A549 (cell line): ENCODE measurements at regions not wholly inside any gene's neighbourhood (a gene's known extent, or its start where the extent isn't known, plus 50 kb on each side); places are given as distances from the start of the nearest gene placed in this dataset.

ENCODE experiments used
- ATAC-seq, 2 experiments: fragments of 200-7000 bp in 1 of 2; fragments of >200 bp in 1 of 2; cut with Nextera tagmentation in 1 of 2; cut with Tn5 transposase in 1 of 2; 3 replicates each; pipeline versions ENCODE4 v1.8.0 to v1.9.1; 2018 to 2020; ENCODE audit warnings: mild to moderate bottlenecking in 1 of 2, moderate library complexity in 1 of 2
- CTCF ChIA-PET: fragments of 300-600 bp; sonication (Branson Sonifier 250); formaldehyde crosslinking; extraction: SDS; loops from one replicate; lab custom pipeline; 2021; ENCODE audit warnings: antibody characterized with exemption, inconsistent platforms; lab: Yijun Ruan, JAX
- POLR2A ChIA-PET: fragments of 350-600 bp; formaldehyde crosslinking; extraction: SDS; loops from one replicate; lab custom pipeline; 2021; ENCODE audit warnings: antibody characterized with exemption, inconsistent platforms; lab: Yijun Ruan, JAX
- DNase-seq, 2 experiments: peaks; one replicate each; pipeline versions ENCODE4 v3.0.0 to v3.0.0-alpha.2; 2011 to 2016; ENCODE audit warnings: low read depth in 1 of 2, low spot score in 1 of 2
- FAIRE-seq: peaks from 2 replicates; lab custom pipeline; 2011; peaks lifted over from hg19 to GRCh38; lab: Jason Lieb, UNC
- H3K27ac ChIP-seq, 2 experiments: fragments of >200 bp; sonication (Bioruptor Twin); formaldehyde crosslinking; 3 replicates each; pipeline ENCODE4 v1.5.1; 2016 to 2017
- H3K4me1 ChIP-seq: fragments of >200 bp; sonication (Bioruptor Twin); formaldehyde crosslinking; 3 replicates; pipeline ENCODE4 v1.6.1; 2016
- H3K4me2 ChIP-seq: fragments of >200 bp; sonication (Bioruptor Twin); formaldehyde crosslinking; 3 replicates; pipeline ENCODE4 v1.6.1; 2016
- H3K4me3 ChIP-seq: fragments of >200 bp; sonication (Bioruptor Twin); formaldehyde crosslinking; 3 replicates; pipeline ENCODE4 v1.5.1; 2016
- H3K9me3 ChIP-seq: fragments of >200 bp; sonication (Bioruptor Twin); formaldehyde crosslinking; 3 replicates; pipeline ENCODE4 v1.6.1; 2016
- CBX2 ChIP-seq: fragments of 200-600 bp; sonication (generic); IDR thresholded peaks from 2 replicates; pipeline ENCODE4 v1.6.1; 2016; ENCODE audit warnings: low read depth, mild to moderate bottlenecking, borderline replicate concordance
- CBX8 ChIP-seq: fragments of 200-600 bp; sonication (generic); IDR thresholded peaks from 2 replicates; pipeline ENCODE4 v1.6.1; 2016
- CEBPB ChIP-seq, 2 experiments: fragments of >200 bp in 1 of 2; sonication (Bioruptor Twin) in 1 of 2; formaldehyde crosslinking in 1 of 2; IDR thresholded peaks; 2 replicates each; pipeline ENCODE4 v1.6.1; 2012 to 2016
- CHD4 ChIP-seq: fragments of 200-600 bp; sonication (generic); IDR thresholded peaks from 2 replicates; pipeline ENCODE4 v1.6.1; 2016; ENCODE audit warnings: antibody characterized with exemption, mild to moderate bottlenecking, borderline replicate concordance
- EHF ChIP-seq: fragments of 250-450 bp; sonication (Bioruptor Pico); IDR thresholded peaks from 2 replicates; pipeline ENCODE4 v1.5.0; 2020; ENCODE audit warnings: mild to moderate bottlenecking
- EP300 ChIP-seq, 2 experiments: fragments of >200 bp; sonication (Bioruptor Twin); formaldehyde crosslinking; IDR thresholded peaks; 2 replicates in 1 of 2; 3 replicates in 1 of 2; pipeline ENCODE4 v1.6.1; 2016 to 2017
- FOXS1 ChIP-seq: fragments of 250-450 bp; sonication (Bioruptor Pico); IDR thresholded peaks from 2 replicates; pipeline ENCODE4 v1.5.0; 2020; ENCODE audit warnings: mild to moderate bottlenecking, moderate library complexity
- HOXA7 ChIP-seq: fragments of 250-450 bp; sonication (Bioruptor Pico); IDR thresholded peaks from 2 replicates; pipeline ENCODE4 v1.5.0; 2020; ENCODE audit warnings: mild to moderate bottlenecking, moderate library complexity
- JUN ChIP-seq, 2 experiments: fragments of >200 bp; sonication (Bioruptor Twin); formaldehyde crosslinking; IDR thresholded peaks; 2 replicates in 1 of 2; 3 replicates in 1 of 2; pipeline ENCODE4 v1.6.1; 2016 to 2017
- MAZ ChIP-seq: fragments of 150-350 bp; IDR thresholded peaks from 2 replicates; pipeline ENCODE4 v1.6.1; 2014; ENCODE audit warnings: antibody characterized with exemption, low read depth, low read length, borderline replicate concordance
- MYC ChIP-seq: IDR thresholded peaks from 2 replicates; pipeline ENCODE4 v1.6.1; 2012; ENCODE audit warnings: mild to moderate bottlenecking, inconsistent platforms, low read length, improper control_type of control experiment, borderline replicate concordance
- NFE2L2 ChIP-seq: fragments of 150-350 bp; conservative IDR thresholded peaks from 2 replicates; pipeline ENCODE4 v1.6.1; 2014; ENCODE audit warnings: low read length
- NPAS2 ChIP-seq: fragments of 250-450 bp; sonication (Bioruptor Pico); IDR thresholded peaks from 2 replicates; pipeline ENCODE4 v1.8.0; 2022; ENCODE audit warnings: mild to moderate bottlenecking, moderate library complexity, borderline replicate concordance
- NR3C1 ChIP-seq: fragments of >200 bp; sonication (Bioruptor Twin); formaldehyde crosslinking; IDR thresholded peaks from 3 replicates; pipeline ENCODE4 v1.6.1; 2017
- PHF8 ChIP-seq: fragments of 200-600 bp; sonication (generic); IDR thresholded peaks from 2 replicates; pipeline ENCODE4 v1.6.1; 2016; ENCODE audit warnings: low read depth, mild to moderate bottlenecking, antibody characterized with exemption, moderate library complexity, borderline replicate concordance
- POLR2A ChIP-seq: IDR thresholded peaks from 2 replicates; pipeline ENCODE4 v1.6.1; 2012; ENCODE audit warnings: mild to moderate bottlenecking, low read length
- POLR2AphosphoS2 ChIP-seq: conservative IDR thresholded peaks from 2 replicates; pipeline ENCODE4 v1.6.1; 2012; ENCODE audit warnings: low read length, improper control_type of control experiment, inconsistent platforms
- RARB ChIP-seq: fragments of 250-450 bp; sonication (Bioruptor Pico); IDR thresholded peaks from 2 replicates; pipeline ENCODE4 v1.8.0; 2021; ENCODE audit warnings: mild to moderate bottlenecking, moderate library complexity
- RFX5 ChIP-seq: fragments of 450-650 bp; IDR thresholded peaks from 2 replicates; pipeline ENCODE4 v1.7.1; 2014; ENCODE audit warnings: antibody characterized with exemption, mild to moderate bottlenecking, moderate library complexity
- TFCP2L1 ChIP-seq: fragments of 250-450 bp; sonication (Bioruptor Pico); IDR thresholded peaks from 2 replicates; pipeline ENCODE4 v1.5.0; 2021; ENCODE audit warnings: mild to moderate bottlenecking
- TP53 ChIP-seq: fragments of 250-450 bp; sonication (Bioruptor Pico); IDR thresholded peaks from 2 replicates; pipeline ENCODE4 v1.5.0; 2021; ENCODE audit warnings: mild to moderate bottlenecking, moderate library complexity
- ZNF302 ChIP-seq: fragments of 250-450 bp; sonication (Bioruptor Pico); IDR thresholded peaks from 2 replicates; pipeline ENCODE4 v1.9.0; 2021; ENCODE audit warnings: inconsistent platforms, mild to moderate bottlenecking, moderate library complexity
- WGBS: methylation state at CpG from one replicate; pipeline ENCODE4 v1.1.6; 2017; ENCODE audit errors: missing lambda C conversion rate; 5-methylcytosine and 5-hydroxymethylcytosine counted together
- TF ChIP-seq, protein P1 (sequence below): fragments of 150-350 bp; IDR thresholded peaks from 2 replicates; pipeline ENCODE4 v1.6.1; 2014; ENCODE audit warnings: low read depth, mild to moderate bottlenecking, low read length

DNA sequence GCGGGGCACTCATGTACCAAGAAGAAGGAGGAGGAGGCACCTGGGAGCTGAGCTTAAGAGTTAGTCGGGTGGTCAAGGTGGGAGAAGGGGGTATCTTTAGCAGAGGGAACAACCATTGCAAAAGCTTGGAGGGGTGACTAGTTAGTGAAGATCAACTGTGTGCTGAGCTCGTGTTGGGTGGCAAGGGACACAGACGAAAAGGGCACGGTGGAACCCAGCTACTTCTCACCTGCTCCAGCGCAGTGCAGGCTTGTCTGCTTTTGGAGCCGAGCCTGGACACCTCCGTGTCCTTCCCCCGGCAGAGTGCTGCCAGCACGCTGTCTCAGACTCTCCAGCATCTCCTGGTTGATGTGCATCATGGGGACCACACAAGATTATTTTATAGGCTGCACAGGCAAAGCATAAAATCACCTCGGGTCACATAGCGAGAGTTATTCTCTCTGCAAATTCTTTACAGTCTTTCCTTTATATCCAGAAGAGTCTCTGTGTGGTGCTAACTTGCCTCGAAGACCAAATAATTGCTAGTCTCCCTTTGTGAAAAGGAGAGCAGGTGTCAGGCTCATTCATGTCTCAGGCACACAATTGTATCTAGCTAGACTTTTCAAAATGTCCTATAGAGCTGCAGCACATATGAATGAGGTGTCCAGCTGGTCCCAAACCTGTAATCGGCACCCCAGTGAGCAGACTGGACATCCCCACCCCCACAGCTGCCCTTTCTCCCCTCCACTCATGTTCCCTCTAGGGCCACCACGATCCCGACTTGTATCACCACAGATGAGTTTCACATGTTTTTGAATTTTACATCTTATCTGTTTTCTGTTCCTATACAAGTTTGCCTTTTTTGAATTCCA lies 123.4 kb downstream of the CEBPB start:
- Histone ChIP-seq H3K4me2 (peak overlapping the region; percentile 60; the same call in 1 of the 3 replicates), H3K4me3 (no peak overlapping the region), H3K4me1 (peaks cover 59% of the 10 kb centered on the region), H3K27ac (peak overlapping the region; percentile 93 to 98), H3K9me3 (peaks cover 4% of the 10 kb centered on the region; the same call in 1 of the 3 replicates)
- ChIA-PET POLR2A (interaction anchor here (0.7 kb wide), 1 partner anchor 29 kb away, joined by 4 read pairs; no protein-coding TSS in a partner anchor), CTCF (interaction anchor here (0.6 to 1.4 kb wide), 5 partner anchors 21 to 215 kb away, joined by 3 to 4 read pairs (median 3); partner anchors contain the start of gene CEBPB)
- FAIRE-seq (no peak), ATAC-seq (no peak), DNase-seq (no peak)
- TF ChIP-seq NFE2L2 = no peak
- no peak for TF ChIP-seq FOXS1
- TF ChIP-seq CBX2 = no peak
- no peak for TF ChIP-seq RFX5
- TF ChIP-seq NPAS2 = no peak
- TF ChIP-seq TFCP2L1 = no peak
- no peak for TF ChIP-seq EP300 (IDR thresholded peaks at IDR 0.05)
- WGBS = 83% methylated on average over 16 of the region's 16 CpGs

DNA sequence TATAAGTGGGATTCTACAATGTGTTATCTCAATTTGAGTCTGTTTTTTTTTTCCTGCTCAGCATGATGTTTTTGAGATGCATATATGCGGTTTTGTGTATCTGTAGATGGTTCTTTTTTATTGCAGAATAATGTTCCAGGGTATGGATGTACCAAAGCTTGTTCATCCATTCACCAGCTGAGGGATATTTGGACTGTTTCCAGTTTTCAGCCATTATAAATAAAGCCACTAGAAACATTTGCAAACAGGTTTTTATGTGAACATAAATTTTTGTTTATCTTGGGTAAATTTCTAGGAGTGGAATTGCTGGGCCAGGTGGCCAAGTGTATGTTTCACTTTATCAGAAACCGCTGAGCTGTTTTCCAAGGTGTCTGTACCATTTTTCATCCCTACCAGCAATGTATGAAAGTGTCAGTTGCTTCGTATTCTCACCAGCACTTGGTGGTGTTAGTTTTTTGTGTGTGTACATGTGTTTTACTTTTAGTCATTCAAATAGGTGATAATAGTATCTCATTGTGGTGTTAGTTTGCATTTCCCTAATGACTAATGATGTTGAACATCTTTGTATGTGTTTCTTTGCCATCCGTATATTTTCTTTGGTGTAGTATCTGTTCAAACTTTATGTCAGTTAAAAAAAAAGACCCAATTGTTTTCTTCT lies 124.2 kb downstream of the CEBPB start:
- H3K4me2 ChIP-seq = no peak overlapping the region
- CTCF ChIA-PET = interaction anchor here (0.6 to 1.4 kb wide), 3 partner anchors 61 to 216 kb away, joined by 3 read pairs; partner anchors contain the start of gene CEBPB
- WGBS = 94% methylated on average over 4 of the region's 4 CpGs
- H3K27ac ChIP-seq = peak overlapping the region; percentile 93 to 98; a peak in 3 of 6 replicates
- H3K4me1 ChIP-seq = peaks cover 59% of the 10 kb centered on the region
- ATAC-seq (no peak), DNase-seq (no peak), FAIRE-seq (no peak)
- peaks cover 4% of the 10 kb centered on the region; the same call in 1 of the 3 replicates for H3K9me3 ChIP-seq
- H3K4me3 ChIP-seq = no peak overlapping the region
- POLR2A ChIA-PET = interaction anchor here (0.7 kb wide), 1 partner anchor 30 kb away, joined by 4 read pairs; no protein-coding TSS in a partner anchor
- no peak for TF ChIP-seq CEBPB (IDR thresholded peaks at IDR 0.05)
- no peak for TF ChIP-seq MAZ
- TF ChIP-seq HOXA7 = no peak
- TF ChIP-seq CHD4 = no peak
- no peak for TF ChIP-seq ZNF302
- no peak for TF ChIP-seq PHF8
- no peak for TF ChIP-seq EHF (CRISPR knock-in tag)
- TF ChIP-seq, protein P1, sequence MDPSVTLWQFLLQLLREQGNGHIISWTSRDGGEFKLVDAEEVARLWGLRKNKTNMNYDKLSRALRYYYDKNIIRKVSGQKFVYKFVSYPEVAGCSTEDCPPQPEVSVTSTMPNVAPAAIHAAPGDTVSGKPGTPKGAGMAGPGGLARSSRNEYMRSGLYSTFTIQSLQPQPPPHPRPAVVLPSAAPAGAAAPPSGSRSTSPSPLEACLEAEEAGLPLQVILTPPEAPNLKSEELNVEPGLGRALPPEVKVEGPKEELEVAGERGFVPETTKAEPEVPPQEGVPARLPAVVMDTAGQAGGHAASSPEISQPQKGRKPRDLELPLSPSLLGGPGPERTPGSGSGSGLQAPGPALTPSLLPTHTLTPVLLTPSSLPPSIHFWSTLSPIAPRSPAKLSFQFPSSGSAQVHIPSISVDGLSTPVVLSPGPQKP = no peak
- no peak for TF ChIP-seq NR3C1
- TF ChIP-seq JUN (IDR thresholded peaks at IDR 0.05) = no peak
- no peak for TF ChIP-seq MYC
- TF ChIP-seq CBX8 = no peak

DNA sequence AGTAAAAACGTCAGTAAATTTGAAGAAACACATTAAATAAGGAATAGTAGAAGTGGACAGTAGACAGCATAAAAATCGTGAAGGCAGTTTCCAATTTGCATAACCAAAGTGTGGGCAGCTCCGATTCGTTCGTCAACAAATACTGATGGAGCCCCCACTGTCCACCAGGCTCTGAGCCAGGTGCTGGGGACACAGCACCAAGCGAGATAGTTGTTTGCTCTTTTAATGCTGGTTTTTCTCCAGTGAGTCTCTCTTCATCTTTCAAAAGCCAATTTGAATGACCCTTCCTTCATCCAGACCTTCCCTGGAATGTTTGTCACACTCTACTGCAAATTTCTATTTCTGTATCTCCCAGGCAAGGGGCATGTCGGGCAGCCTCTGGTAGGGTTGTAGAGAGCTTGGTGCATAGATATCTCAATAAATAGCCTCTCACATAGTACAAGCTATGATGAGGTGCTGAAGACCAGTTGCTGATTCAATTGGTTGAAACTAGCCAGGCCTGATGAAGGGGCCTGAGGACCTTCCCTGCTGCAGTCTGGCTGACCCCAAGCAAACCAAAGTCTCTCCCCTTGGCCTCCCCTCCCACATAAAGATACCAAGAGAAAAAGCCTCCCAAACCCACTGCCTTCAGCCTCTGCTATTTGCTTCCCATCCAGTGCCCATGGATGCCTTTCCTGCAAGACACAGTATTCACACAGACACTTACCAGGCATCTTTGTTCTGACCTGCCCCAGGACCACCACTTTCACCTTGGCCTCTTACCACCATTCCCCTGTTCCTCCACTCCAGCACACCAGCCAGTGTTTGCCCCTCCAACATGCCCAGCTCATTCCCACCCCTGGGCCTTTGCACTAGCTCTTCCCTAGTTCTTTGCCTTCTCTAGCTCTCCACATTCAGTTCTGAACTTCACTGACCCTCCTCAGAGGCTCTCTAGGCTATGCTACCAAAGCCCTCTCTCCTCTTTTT lies 125.2 kb downstream of the CEBPB start:
- ChIA-PET CTCF (interaction anchor here (0.9 to 1.9 kb wide), 4 partner anchors 41 to 264 kb away, joined by 3 to 7 read pairs (median 3); no protein-coding TSS in a partner anchor), POLR2A (interaction anchor here (0.7 kb wide), 1 partner anchor 12 kb away, joined by 7 read pairs; no protein-coding TSS in a partner anchor)
- whole genome bisulfite sequencing = 86% methylated on average over 7 of the region's 7 CpGs
- H3K27ac ChIP-seq = peak overlapping the region; percentile 6 to 70; a peak in 4 of 6 replicates
- no peak for TF ChIP-seq TP53
- 0 out of 5 replicates have a peak, but pooled peaks of 1 of the 2 experiments have one; percentile 1 for TF ChIP-seq JUN (IDR thresholded peaks at IDR 0.05)
- no peak for TF ChIP-seq ZNF302
- no peak for TF ChIP-seq CBX2
- TF ChIP-seq POLR2AphosphoS2 = no peak
- no peak for TF ChIP-seq RARB (CRISPR knock-in tag)
- 0 out of 2 replicates have a peak, but pooled peaks have one; percentile 13 for TF ChIP-seq POLR2A
- peaks cover 54% of the 10 kb centered on the region for H3K4me1 ChIP-seq
- no peak for ATAC-seq
- peaks cover 4% of the 10 kb centered on the region; the same call in 1 of the 3 replicates for H3K9me3 ChIP-seq
- FAIRE-seq = no peak
- DNase-seq = no peak
- H3K4me2 ChIP-seq = no peak overlapping the region
- H3K4me3 ChIP-seq = no peak overlapping the region
